GM23338 (cell line): ENCODE measurements at regions not wholly inside any gene's neighbourhood (a gene's known extent, or its start where the extent isn't known, plus 50 kb on each side); places are given as distances from the start of the nearest gene placed in this dataset.

Experiments
- ATAC-seq: fragments of 200-7000 bp; cut with Tn5 transposase; 3 replicates; pipeline ENCODE4 v1.9.1; 2020
- DNase-seq: peaks from one replicate; pipeline ENCODE4 v3.0.0-alpha.2; 2015; ENCODE audit warnings: low spot score
- H2AFZ ChIP-seq: fragments of 200-600 bp; sonication (generic); 2 replicates; pipeline ENCODE4 v1.8.0; 2016; ENCODE audit warnings: antibody characterized with exemption, mild to moderate bottlenecking, moderate library complexity
- H3F3A ChIP-seq: fragments of 200-600 bp; sonication (generic); replicated peaks from 2 replicates; pipeline ENCODE4 v1.8.0; 2017; ENCODE audit warnings: antibody characterized with exemption, mixed run types, low read depth
- H3K27ac ChIP-seq: fragments of 200-600 bp; sonication (generic); 2 replicates; pipeline ENCODE4 v1.6.1; 2016; ENCODE audit warnings: low read depth
- H3K27me3 ChIP-seq: fragments of 200-600 bp; sonication (generic); 2 replicates; pipeline ENCODE4 v1.8.0; 2016; ENCODE audit warnings: mild to moderate bottlenecking, mixed run types, moderate library complexity; ENCODE audit not compliant: insufficient read depth
- H3K36me3 ChIP-seq: fragments of 200-600 bp; sonication (generic); 2 replicates; pipeline ENCODE4 v1.8.0; 2016; ENCODE audit warnings: mild to moderate bottlenecking; ENCODE audit not compliant: insufficient read depth
- H3K4me1 ChIP-seq: fragments of 200-600 bp; sonication (generic); 2 replicates; pipeline ENCODE4 v1.8.0; 2016; ENCODE audit warnings: mild to moderate bottlenecking, moderate library complexity; ENCODE audit not compliant: insufficient read depth
- H3K4me2 ChIP-seq: fragments of 200-600 bp; sonication (generic); 2 replicates; pipeline ENCODE4 v1.7.1; 2017; ENCODE audit warnings: mixed run types
- H3K4me3 ChIP-seq: fragments of 200-600 bp; sonication (generic); 2 replicates; pipeline ENCODE4 v1.6.1; 2016; ENCODE audit warnings: mixed run types
- H3K79me2 ChIP-seq: fragments of 200-600 bp; sonication (generic); replicated peaks from 2 replicates; pipeline ENCODE4 v1.8.0; 2017; ENCODE audit warnings: mild to moderate bottlenecking; ENCODE audit not compliant: insufficient read depth
- H3K9me2 ChIP-seq: fragments of 200-600 bp; sonication (generic); 2 replicates; pipeline ENCODE4 v1.8.0; 2017; ENCODE audit not compliant: insufficient read depth
- H4K20me1 ChIP-seq: fragments of 200-600 bp; sonication (generic); replicated peaks from 2 replicates; pipeline ENCODE4 v1.8.0; 2017; ENCODE audit warnings: mild to moderate bottlenecking; ENCODE audit not compliant: insufficient read depth
- H3K27ac Mint-ChIP-seq: 2 replicates; pipeline ENCODE4 v1.8.0; 2020; ENCODE audit warnings: inconsistent platforms, mild to moderate bottlenecking, moderate library complexity, mixed read lengths
- H3K27me3 Mint-ChIP-seq: 3 replicates; pipeline ENCODE4 v1.8.0; 2022; ENCODE audit warnings: low read depth, mild to moderate bottlenecking, moderate library complexity, mixed read lengths, inconsistent platforms; ENCODE audit not compliant: insufficient read depth, poor library complexity
- H3K36me3 Mint-ChIP-seq: 3 replicates; pipeline ENCODE4 v1.8.0; 2021; ENCODE audit warnings: low read depth, mild to moderate bottlenecking, inconsistent platforms, moderate library complexity, mixed read lengths
- H3K4me1 Mint-ChIP-seq: 3 replicates; pipeline ENCODE4 v1.8.0; 2020; ENCODE audit warnings: mild to moderate bottlenecking, inconsistent platforms, mixed read lengths
- H3K4me3 Mint-ChIP-seq: 3 replicates; pipeline ENCODE4 v1.8.0; 2021; ENCODE audit warnings: moderate library complexity, mild to moderate bottlenecking, inconsistent platforms, mixed read lengths
- H3K9me3 Mint-ChIP-seq: 3 replicates; pipeline ENCODE4 v1.8.0; 2020; ENCODE audit warnings: moderate library complexity, mild to moderate bottlenecking, inconsistent platforms, mixed read lengths
- CREB1 ChIP-seq: fragments of 250-450 bp; sonication (Bioruptor Pico); IDR thresholded peaks from 2 replicates; pipeline ENCODE4 v1.5.0; 2020; ENCODE audit warnings: low read depth, mild to moderate bottlenecking, moderate library complexity
- EZH2 ChIP-seq: fragments of 200-600 bp; sonication (generic); IDR thresholded peaks from one replicate; pipeline ENCODE4 v1.8.0; 2017; ENCODE audit warnings: antibody characterized with exemption, mild to moderate bottlenecking, low read depth; ENCODE audit not compliant: unreplicated experiment
- EZH2phosphoT487 ChIP-seq: fragments of 200-600 bp; sonication (generic); IDR thresholded peaks from one replicate; pipeline ENCODE4 v1.8.1; 2018; ENCODE audit warnings: antibody characterized with exemption; ENCODE audit not compliant: unreplicated experiment
- JUNB ChIP-seq: IDR thresholded peaks from one replicate; pipeline ENCODE4 v1.6.1; 2016; ENCODE audit warnings: antibody characterized with exemption; ENCODE audit not compliant: unreplicated experiment
- NANOG ChIP-seq: IDR thresholded peaks from 2 replicates; pipeline ENCODE4 v1.6.1; 2016; ENCODE audit warnings: antibody characterized with exemption, borderline replicate concordance
- POLR2AphosphoS5 ChIP-seq: IDR thresholded peaks from 2 replicates; pipeline ENCODE4 v1.6.1; 2016; ENCODE audit warnings: antibody characterized with exemption, low read depth
- REST ChIP-seq: IDR thresholded peaks from one replicate; pipeline ENCODE4 v1.6.1; 2018; ENCODE audit warnings: antibody characterized with exemption; ENCODE audit not compliant: unreplicated experiment
- STAT1 ChIP-seq: IDR thresholded peaks from one replicate; pipeline ENCODE4 v1.6.1; 2016; ENCODE audit warnings: antibody characterized with exemption; ENCODE audit not compliant: unreplicated experiment
- ZNF114 ChIP-seq: fragments of 250-450 bp; sonication (Bioruptor Pico); IDR thresholded peaks from 2 replicates; pipeline ENCODE4 v1.5.0; 2020; ENCODE audit warnings: mild to moderate bottlenecking, moderate library complexity
- ZNF331 ChIP-seq: fragments of 250-450 bp; sonication (Bioruptor Pico); IDR thresholded peaks from 2 replicates; pipeline ENCODE4 v1.5.0; 2020; ENCODE audit warnings: low read depth, mild to moderate bottlenecking, moderate library complexity
- TF ChIP-seq, protein P1 (sequence below): IDR thresholded peaks from 2 replicates; pipeline ENCODE4 v1.6.1; 2016; ENCODE audit warnings: antibody characterized with exemption
- TF ChIP-seq, protein P2 (sequence below), 2 experiments: fragments of 200-600 bp in 1 of 2; sonication (generic) in 1 of 2; conservative IDR thresholded peaks; 2 replicates each; pipeline versions ENCODE4 v1.5.1 to v1.6.1; 2016 to 2017; ENCODE audit warnings: antibody characterized with exemption in 2 of 2, low read depth in 2 of 2, mild to moderate bottlenecking in 2 of 2, moderate library complexity in 1 of 2
- TF ChIP-seq, protein P3 (sequence below): fragments of 250-450 bp; sonication (Bioruptor Pico); IDR thresholded peaks from 2 replicates; pipeline ENCODE4 v1.5.0; 2020; ENCODE audit warnings: mild to moderate bottlenecking, moderate library complexity

- H2AFZ ChIP-seq = no peak overlapping the region; the same call in 1 of the 2 replicates
- H3K4me2 ChIP-seq = no peak overlapping the region
- no peaks in the 10 kb centered on the region for H3K9me3 Mint-ChIP-seq
- no peak overlapping the region for H3K4me3 Mint-ChIP-seq
- H3K27ac Mint-ChIP-seq = no peak overlapping the region
- ATAC-seq = no peak
- H3K4me3 ChIP-seq = no peak overlapping the region
- no peaks in the 10 kb centered on the region for H3K36me3 Mint-ChIP-seq
- no peaks in the 10 kb centered on the region for H3K36me3 ChIP-seq
- 0 out of 2 replicates have a peak, but pooled peaks cover 5% of the 10 kb centered on the region for H3K4me1 ChIP-seq
- H3K27me3 ChIP-seq = no peaks in the 10 kb centered on the region
- H3K27me3 Mint-ChIP-seq = peaks cover 2% of the 10 kb centered on the region
- no peaks in the 10 kb centered on the region for H3K9me2 ChIP-seq
- H3K27ac ChIP-seq = no peak overlapping the region
- H3F3A ChIP-seq = no peaks in the 10 kb centered on the region
- H3K79me2 ChIP-seq = no peaks in the 10 kb centered on the region
- peak; percentile 26 for DNase-seq
- H4K20me1 ChIP-seq = no peaks in the 10 kb centered on the region
- TF ChIP-seq, protein P1, sequence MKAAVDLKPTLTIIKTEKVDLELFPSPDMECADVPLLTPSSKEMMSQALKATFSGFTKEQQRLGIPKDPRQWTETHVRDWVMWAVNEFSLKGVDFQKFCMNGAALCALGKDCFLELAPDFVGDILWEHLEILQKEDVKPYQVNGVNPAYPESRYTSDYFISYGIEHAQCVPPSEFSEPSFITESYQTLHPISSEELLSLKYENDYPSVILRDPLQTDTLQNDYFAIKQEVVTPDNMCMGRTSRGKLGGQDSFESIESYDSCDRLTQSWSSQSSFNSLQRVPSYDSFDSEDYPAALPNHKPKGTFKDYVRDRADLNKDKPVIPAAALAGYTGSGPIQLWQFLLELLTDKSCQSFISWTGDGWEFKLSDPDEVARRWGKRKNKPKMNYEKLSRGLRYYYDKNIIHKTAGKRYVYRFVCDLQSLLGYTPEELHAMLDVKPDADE = no peak
- TF ChIP-seq CREB1 (CRISPR knock-in tag) = no peak
- TF ChIP-seq ZNF114 = no peak
- no peak for TF ChIP-seq JUNB
- TF ChIP-seq ZNF331 (CRISPR knock-in tag) = no peak
- TF ChIP-seq EZH2 = no peak
- no peak for TF ChIP-seq POLR2AphosphoS5
- TF ChIP-seq EZH2phosphoT487 = no peak
- TF ChIP-seq STAT1 = no peak
- TF ChIP-seq, protein P2, sequence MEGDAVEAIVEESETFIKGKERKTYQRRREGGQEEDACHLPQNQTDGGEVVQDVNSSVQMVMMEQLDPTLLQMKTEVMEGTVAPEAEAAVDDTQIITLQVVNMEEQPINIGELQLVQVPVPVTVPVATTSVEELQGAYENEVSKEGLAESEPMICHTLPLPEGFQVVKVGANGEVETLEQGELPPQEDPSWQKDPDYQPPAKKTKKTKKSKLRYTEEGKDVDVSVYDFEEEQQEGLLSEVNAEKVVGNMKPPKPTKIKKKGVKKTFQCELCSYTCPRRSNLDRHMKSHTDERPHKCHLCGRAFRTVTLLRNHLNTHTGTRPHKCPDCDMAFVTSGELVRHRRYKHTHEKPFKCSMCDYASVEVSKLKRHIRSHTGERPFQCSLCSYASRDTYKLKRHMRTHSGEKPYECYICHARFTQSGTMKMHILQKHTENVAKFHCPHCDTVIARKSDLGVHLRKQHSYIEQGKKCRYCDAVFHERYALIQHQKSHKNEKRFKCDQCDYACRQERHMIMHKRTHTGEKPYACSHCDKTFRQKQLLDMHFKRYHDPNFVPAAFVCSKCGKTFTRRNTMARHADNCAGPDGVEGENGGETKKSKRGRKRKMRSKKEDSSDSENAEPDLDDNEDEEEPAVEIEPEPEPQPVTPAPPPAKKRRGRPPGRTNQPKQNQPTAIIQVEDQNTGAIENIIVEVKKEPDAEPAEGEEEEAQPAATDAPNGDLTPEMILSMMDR (conservative IDR thresholded peaks at IDR 0.05; ENCODE audit: low read depth in 2 of 2) = no peak
- TF ChIP-seq NANOG = no peak
- TF ChIP-seq, protein P3, sequence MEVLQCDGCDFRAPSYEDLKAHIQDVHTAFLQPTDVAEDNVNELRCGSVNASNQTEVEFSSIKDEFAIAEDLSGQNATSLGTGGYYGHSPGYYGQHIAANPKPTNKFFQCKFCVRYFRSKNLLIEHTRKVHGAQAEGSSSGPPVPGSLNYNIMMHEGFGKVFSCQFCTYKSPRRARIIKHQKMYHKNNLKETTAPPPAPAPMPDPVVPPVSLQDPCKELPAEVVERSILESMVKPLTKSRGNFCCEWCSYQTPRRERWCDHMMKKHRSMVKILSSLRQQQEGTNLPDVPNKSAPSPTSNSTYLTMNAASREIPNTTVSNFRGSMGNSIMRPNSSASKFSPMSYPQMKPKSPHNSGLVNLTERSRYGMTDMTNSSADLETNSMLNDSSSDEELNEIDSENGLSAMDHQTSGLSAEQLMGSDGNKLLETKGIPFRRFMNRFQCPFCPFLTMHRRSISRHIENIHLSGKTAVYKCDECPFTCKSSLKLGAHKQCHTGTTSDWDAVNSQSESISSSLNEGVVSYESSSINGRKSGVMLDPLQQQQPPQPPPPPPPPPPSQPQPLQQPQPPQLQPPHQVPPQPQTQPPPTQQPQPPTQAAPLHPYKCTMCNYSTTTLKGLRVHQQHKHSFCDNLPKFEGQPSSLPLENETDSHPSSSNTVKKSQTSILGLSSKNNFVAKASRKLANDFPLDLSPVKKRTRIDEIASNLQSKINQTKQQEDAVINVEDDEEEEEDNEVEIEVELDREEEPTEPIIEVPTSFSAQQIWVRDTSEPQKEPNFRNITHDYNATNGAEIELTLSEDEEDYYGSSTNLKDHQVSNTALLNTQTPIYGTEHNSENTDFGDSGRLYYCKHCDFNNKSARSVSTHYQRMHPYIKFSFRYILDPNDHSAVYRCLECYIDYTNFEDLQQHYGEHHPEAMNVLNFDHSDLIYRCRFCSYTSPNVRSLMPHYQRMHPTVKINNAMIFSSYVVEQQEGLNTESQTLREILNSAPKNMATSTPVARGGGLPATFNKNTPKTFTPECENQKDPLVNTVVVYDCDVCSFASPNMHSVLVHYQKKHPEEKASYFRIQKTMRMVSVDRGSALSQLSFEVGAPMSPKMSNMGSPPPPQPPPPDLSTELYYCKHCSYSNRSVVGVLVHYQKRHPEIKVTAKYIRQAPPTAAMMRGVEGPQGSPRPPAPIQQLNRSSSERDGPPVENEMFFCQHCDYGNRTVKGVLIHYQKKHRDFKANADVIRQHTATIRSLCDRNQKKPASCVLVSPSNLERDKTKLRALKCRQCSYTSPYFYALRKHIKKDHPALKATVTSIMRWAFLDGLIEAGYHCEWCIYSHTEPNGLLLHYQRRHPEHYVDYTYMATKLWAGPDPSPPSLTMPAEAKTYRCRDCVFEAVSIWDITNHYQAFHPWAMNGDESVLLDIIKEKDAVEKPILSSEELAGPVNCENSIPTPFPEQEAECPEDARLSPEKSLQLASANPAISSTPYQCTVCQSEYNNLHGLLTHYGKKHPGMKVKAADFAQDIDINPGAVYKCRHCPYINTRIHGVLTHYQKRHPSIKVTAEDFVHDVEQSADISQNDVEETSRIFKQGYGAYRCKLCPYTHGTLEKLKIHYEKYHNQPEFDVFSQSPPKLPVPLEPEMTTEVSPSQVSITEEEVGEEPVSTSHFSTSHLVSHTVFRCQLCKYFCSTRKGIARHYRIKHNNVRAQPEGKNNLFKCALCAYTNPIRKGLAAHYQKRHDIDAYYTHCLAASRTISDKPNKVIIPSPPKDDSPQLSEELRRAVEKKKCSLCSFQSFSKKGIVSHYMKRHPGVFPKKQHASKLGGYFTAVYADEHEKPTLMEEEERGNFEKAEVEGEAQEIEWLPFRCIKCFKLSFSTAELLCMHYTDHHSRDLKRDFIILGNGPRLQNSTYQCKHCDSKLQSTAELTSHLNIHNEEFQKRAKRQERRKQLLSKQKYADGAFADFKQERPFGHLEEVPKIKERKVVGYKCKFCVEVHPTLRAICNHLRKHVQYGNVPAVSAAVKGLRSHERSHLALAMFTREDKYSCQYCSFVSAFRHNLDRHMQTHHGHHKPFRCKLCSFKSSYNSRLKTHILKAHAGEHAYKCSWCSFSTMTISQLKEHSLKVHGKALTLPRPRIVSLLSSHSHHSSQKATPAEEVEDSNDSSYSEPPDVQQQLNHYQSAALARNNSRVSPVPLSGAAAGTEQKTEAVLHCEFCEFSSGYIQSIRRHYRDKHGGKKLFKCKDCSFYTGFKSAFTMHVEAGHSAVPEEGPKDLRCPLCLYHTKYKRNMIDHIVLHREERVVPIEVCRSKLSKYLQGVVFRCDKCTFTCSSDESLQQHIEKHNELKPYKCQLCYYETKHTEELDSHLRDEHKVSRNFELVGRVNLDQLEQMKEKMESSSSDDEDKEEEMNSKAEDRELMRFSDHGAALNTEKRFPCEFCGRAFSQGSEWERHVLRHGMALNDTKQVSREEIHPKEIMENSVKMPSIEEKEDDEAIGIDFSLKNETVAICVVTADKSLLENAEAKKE (CRISPR knock-in tag) = no peak
- TF ChIP-seq REST = no peak
- no peaks in the 10 kb centered on the region; the same call in 2 of the 3 replicates for H3K4me1 Mint-ChIP-seq
Observed at GRCh38 chr2:230614913-230615332, 97.7 kb upstream of the CAB39 start.
